H4 (cell line): ENCODE measurements at regions not wholly inside any gene's neighbourhood (a gene's known extent, or its start where the extent isn't known, plus 50 kb on each side); places are given as distances from the start of the nearest gene placed in this dataset.
A peak's percentile ranks its signal among the peaks of the same experiment; 100 is the strongest.

Experiments
- DNase-seq: peaks from one replicate; pipeline ENCODE4 v3.0.0-alpha.2; 2015; ENCODE audit warnings: low spot score

- no peak for DNase-seq
Measured at GRCh38 chr6:14903176-14904038, 342.5 kb upstream of the JARID2 start.

DNA sequence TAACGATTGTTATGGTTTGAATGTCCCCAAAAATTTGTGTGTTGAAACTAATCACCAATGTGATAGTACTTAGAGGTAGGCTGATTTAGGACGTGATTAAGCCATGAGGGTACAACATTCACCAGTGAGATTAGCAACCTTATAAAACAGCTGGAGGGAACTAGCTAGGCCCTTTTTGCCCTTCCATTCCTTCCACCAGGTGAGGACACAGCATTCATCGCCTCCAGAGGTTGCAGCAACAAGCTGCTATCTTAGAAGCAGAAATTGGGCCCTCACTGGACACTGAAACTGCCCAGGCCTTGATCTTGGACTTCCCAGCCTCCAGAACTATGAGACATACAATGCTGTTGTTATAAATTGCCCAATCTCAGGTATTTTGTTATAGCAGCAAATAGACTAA lies 340.7 kb upstream of the JARID2 start:
- DNase-seq: no peak

- DNase-seq: no peak
Measured at GRCh38 chr6:14906621-14907020, 339.2 kb upstream of the JARID2 start.

DNA sequence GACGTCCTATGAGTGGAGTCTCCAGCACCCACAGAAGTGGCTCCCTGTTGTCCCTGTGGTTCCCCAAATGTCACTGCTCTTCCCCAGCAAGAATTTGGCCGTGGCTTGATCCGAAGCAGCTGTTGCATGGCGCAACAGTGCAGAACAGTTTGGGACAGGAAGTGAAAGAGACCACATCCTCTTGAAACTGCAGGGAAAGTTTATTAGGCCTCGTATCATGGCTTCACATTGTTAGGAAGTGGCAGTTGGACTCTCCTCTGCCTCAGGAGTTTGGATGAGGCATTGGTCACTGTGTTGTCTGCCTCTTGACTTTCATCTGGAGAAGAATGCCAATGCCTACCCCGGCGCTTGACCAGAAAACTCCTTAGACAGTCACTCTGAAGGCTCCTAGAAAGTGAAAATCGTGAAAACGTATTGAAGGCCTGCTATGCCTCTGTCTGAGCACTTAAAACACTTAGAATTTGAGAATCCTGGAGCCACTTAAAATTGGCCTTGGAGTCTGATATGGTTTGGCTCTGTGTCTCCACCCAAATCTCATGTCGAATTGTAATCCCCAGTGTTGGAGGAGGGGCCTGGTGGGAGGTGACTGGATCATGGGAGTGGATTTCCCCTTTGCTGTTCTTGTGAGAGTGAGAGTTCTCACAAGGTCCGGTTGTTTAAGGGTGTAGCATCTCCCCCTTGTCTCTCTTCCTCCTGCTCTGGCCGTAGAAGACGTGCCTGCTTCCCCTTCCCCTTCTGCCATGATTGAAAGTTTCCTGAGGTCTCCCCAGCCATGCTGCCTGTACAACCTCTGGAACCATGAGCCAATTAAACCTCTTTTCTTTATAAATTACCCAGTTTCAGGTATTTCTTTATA lies 334.9 kb upstream of the JARID2 start:
- DNase-seq: peak; percentile 62

- no peak for DNase-seq
Measured at GRCh38 chr6:14912226-14912625, 333.6 kb upstream of the JARID2 start.

DNA sequence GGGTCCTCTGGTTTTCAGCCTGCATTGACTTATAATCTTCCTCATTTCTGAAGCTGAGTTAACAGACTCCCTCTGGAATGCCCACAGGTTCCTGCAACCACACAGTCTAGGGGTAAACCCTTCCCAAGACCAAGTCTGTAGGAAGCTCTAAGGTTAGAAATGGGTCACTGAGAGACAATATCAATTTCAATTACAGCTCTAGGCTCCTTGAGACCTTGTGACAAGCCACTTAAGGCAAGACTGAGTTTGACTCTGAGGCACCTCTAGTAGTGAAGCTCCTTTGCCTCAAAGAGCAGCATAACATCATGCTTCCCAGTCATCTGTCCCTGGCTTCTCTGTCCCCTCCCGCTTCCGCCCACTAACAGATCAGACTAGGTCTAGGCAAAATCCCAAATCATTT lies 333.2 kb upstream of the JARID2 start:
- no peak for DNase-seq

DNA sequence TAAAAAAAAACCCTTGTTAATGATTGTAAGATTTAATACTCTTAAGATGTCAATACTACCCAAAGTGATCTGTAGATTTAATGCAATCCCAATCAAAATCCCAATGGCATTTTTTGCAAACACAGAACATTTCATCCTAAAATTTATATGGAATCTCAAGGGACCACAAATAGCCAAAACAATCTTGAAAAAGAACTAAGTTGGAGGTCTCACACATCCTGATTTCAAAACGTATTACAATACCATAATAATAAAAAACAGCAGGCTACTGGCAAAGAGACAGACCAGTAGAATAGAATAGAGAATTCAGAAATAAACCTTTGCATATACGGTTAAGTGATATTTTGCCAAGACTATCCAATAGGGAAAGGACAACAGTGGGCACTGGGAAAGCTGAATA lies 331.9 kb upstream of the JARID2 start:
- no peak for DNase-seq

DNA sequence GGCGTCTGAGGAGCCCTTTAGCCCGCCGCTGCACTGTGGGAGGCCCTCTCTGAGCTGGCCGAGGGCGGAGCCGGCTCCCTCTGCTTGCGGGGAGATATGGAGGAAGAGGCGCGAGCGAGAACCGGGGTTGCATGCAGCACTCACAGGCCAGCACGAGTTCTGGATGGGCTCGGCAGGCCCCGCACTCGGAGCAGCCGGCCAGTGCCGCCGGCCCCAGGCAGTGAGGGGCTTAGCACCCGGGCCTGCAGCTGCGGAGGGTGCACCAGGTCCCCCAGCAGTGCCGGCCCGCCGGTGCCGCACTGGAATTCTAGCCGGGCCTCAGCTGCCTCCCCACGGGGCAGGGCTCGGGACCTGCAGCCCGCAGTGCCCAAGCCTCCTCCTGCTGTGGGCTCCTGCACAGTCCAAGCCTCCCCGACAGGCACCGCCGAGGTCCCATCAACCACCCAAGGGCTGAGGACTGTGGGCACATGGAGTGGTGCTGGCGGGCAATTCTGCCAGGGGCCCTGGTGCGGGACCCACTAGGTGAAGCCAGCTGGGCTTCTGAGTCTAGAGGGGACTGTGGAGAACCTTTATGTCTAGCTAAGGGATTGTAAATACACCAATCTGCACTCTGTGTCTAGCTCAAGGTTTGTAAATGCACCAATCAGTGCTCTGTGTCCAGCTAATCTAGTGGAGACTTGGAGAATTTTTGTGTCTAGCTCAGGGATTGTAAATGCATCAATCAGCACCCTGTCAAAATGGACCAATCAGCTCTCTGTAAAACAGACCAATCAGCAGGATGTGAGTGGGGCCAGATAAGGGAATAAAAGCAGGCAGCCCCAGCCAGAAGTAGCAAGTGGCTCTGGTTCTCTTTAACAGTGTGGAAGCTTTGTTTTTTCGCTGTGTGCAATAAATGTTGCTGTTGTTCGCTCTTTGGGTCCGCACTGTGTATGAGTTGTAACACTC lies 329.7 kb upstream of the JARID2 start:
- DNase-seq: no peak

GRCh38 chr6:14917109-14917910 lies 328.6 kb upstream of the JARID2 start:
- DNase-seq: no peak

- DNase-seq: no peak
Measured at GRCh38 chr6:14918200-14918907, 327.5 kb upstream of the JARID2 start.

- no peak for DNase-seq
Measured at GRCh38 chr6:14919038-14919670, 326.7 kb upstream of the JARID2 start.

- DNase-seq: no peak
Measured at GRCh38 chr6:14920276-14920675, 325.6 kb upstream of the JARID2 start.

GRCh38 chr6:14921170-14921569 lies 324.7 kb upstream of the JARID2 start:
- DNase-seq: no peak

GRCh38 chr6:14921878-14922671 lies 323.8 kb upstream of the JARID2 start:
- no peak for DNase-seq

GRCh38 chr6:14922706-14923460 lies 323.0 kb upstream of the JARID2 start:
- no peak for DNase-seq

DNA sequence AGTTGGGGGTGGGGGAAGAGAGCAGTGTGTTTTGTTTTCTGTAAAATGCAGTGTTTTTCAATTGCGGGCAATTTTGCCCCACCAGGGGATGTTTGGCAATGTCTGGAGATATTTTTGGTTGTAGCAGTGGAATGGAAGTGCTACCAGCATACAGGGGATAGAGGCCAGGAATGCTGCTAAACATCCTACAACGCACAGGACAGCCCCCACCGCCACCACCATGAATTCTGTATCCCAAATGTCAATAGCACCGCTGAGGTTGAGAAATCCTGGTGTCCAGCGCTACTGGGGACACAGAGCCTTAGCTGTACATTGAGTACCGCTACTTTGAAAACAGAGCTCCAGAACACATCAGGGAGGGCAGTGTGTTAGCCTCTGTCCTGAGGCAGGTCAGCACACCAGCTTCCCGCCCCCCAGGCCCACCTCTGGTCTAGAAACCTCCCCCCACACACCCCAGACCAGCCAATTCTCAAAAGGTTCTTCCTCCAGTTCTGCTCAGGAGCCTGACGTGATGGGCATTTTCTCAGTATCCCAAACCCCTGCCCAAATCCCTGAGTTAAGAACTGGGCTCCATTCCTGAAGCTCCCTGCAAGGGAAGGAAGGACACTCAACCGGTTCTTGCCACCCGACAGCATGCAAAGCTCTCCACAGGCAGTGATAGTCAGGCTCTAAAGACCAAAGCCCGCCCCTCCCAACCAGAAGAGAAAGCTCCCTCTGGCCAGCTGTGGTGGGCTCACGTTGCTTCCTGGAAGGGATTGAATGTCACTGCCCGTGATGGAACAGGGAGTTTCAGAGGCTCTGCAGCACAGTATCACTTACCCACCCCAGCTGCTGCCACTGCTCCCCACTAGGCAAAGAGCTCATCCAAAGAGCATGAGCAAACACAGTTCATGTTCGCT lies 321.5 kb upstream of the JARID2 start:
- no peak for DNase-seq

DNA sequence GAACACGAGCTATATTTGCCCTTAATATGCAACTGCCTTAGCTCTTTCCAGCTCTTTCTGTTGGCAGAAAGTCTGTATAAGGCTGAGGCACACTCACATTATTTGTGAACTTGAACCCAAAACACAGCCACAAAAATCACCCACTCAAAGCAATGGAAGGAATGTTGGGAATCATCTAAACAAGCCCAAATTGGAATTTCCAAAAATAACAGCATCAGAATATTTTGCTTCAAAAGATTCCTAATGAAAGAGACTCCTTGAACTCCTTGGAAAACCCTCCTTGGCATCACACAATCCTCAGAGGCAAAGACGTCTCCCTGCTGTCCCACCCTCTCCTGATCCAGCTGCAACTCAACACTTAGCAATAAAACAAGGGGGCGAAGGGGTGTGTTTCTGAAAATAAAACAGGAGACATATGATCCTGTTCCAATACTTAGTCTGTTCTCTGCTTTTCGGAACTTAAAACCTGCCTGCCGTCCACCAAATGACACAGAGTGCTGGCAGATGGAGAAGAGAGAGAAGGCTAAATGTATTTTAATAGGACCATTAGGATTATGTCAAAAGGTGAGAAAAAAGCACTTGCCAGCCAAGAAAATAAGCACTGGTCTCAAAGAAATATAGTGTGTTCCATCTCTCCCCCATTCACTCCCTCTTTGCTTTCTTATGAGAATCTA lies 320.7 kb upstream of the JARID2 start:
- no peak for DNase-seq
